Adrenal gland (tissue), 9 donors: ENCODE measurements at regions not wholly inside any gene's neighbourhood (a gene's known extent, or its start where the extent isn't known, plus 50 kb on each side); places are given as distances from the start of the nearest gene placed in this dataset.

Experiments used
- DNase-seq, 7 donors: peaks; one replicate each; pipeline ENCODE4 v3.0.0-alpha.2; 2019 to 2020
- H3K27ac ChIP-seq, 5 donors: fragments of 200-600 bp; sonication (generic) in 4 of 5; 1 replicate in 3 of 5; 2 replicates in 2 of 5; pipeline versions ENCODE4 v1.5.1 to v1.8.0; 2016 to 2020; ENCODE audit warnings: mild to moderate bottlenecking in 1 of 5
- H3K27me3 ChIP-seq: fragments of 200-600 bp; 2 replicates; pipeline ENCODE4 v1.8.0; 2021
- H3K36me3 ChIP-seq, 2 donors: fragments of 200-600 bp; replicated peaks in 1 of 2; 1 replicate in 1 of 2; 2 replicates in 1 of 2; pipeline versions ENCODE4 v1.5.1 to v1.8.0; 2018 to 2022
- H3K4me1 ChIP-seq, 2 donors: fragments of 200-600 bp; replicated peaks in 1 of 2; 1 replicate in 1 of 2; 2 replicates in 1 of 2; pipeline versions ENCODE4 v1.5.1 to v1.8.0; 2018 to 2021
- H3K4me3 ChIP-seq, 4 donors: fragments of 200-600 bp; sonication (generic) in 3 of 4; one replicate each; pipeline ENCODE4 v1.5.1; 2016 to 2018
- H3K9me3 ChIP-seq, 3 donors: fragments of 200-600 bp; sonication (generic) in 1 of 3; replicated peaks in 1 of 3; 1 replicate in 2 of 3; 2 replicates in 1 of 3; pipeline versions ENCODE4 v1.5.1 to v1.8.0; 2016 to 2021
- CTCF ChIP-seq, 6 experiments: fragments of 450-650 bp in 4 of 6; fragments of 200-600 bp in 2 of 6; sonication (generic) in 1 of 6; IDR thresholded peaks; 1 replicate in 5 of 6; 2 replicates in 1 of 6; pipeline versions ENCODE4 v1.5.1 to v1.8.0; 2016 to 2021; ENCODE audit warnings: antibody characterized with exemption in 6 of 6, mild to moderate bottlenecking in 2 of 6, moderate library complexity in 1 of 6
- POLR2A ChIP-seq, 2 donors: fragments of 450-650 bp; IDR thresholded peaks; one replicate each; pipeline ENCODE4 v1.6.1; 2017; ENCODE audit warnings: antibody characterized with exemption in 2 of 2, mild to moderate bottlenecking in 2 of 2, moderate library complexity in 1 of 2
- WGBS, 4 donors: extraction: QIAGEN DNeasy Blood & Tissue Kit in 2 of 4; methylation state at CpG; one replicate each; pipeline versions ENCODE4 v1.1.5 to v1.1.7; 2013 to 2017; 5-methylcytosine and 5-hydroxymethylcytosine counted together
- intact Hi-C, 2 donors: fragments of 100-400 bp; cut with DNase I; formaldehyde crosslinking; loops; one replicate each; pipeline versions ENCODE4 v1.14.1 to v1.15.0; 2022 to 2023
- donor health status: healthy with polysubstance abuse.
- donor health status: Bipolar disorder and iron deficiency.
- donor health status: DM: yes; HTN: yes; CAD: no.
- donor health status: DM: no; HTN: no; CAD: no.
- donor health status: DM: no; HTN: no; CAD: no.

GRCh38 chr15:77689821-77690220, 57.1 kb upstream of the LINGO1 start:
- Histone ChIP-seq H3K36me3 (no peaks in the 10 kb centered on the region), H3K9me3 (no peaks in the 10 kb centered on the region), H3K27ac (no peak overlapping the region), H3K27me3 (peaks cover 10% of the 10 kb centered on the region), H3K4me3 (no peak overlapping the region), H3K4me1 (no peaks in the 10 kb centered on the region)
- TF ChIP-seq CTCF (IDR thresholded peaks at IDR 0.05): no peak
- no peak for TF ChIP-seq POLR2A (IDR thresholded peaks at IDR 0.05)
- DNase-seq: no peak
- intact Hi-C loops: no loop called here
- WGBS, 4 donors: 76 to 84% (median 77%) methylated on average over 4 of the region's 4 CpGs

- no peak for DNase-seq
- no peak for TF ChIP-seq CTCF (IDR thresholded peaks at IDR 0.05)
- no peak for TF ChIP-seq POLR2A (IDR thresholded peaks at IDR 0.05)
- H3K4me3 ChIP-seq: no peak overlapping the region
- no peak overlapping the region for H3K27ac ChIP-seq
- no peaks in the 10 kb centered on the region for H3K9me3 ChIP-seq
- H3K36me3 ChIP-seq: no peaks in the 10 kb centered on the region
- intact Hi-C loops: no loop called here
- peaks cover 7% of the 10 kb centered on the region for H3K27me3 ChIP-seq
- 78 to 87% (median 80%) methylated on average over 2 of the region's 2 CpGs for WGBS, 4 donors
- H3K4me1 ChIP-seq: no peaks in the 10 kb centered on the region
Measured at GRCh38 chr15:77688693-77689092, 56.0 kb upstream of the LINGO1 start.

GRCh38 chr15:77688266-77688665, 55.6 kb upstream of the LINGO1 start:
- no peak for DNase-seq
- no peaks in the 10 kb centered on the region for H3K36me3 ChIP-seq
- no peaks in the 10 kb centered on the region for H3K4me1 ChIP-seq
- H3K27ac ChIP-seq: no peak overlapping the region
- intact Hi-C loops: no loop called here
- H3K4me3 ChIP-seq: no peak overlapping the region
- H3K9me3 ChIP-seq: no peaks in the 10 kb centered on the region
- 73 to 89% (median 85%) methylated on average over 8 of the region's 8 CpGs for WGBS, 4 donors
- TF ChIP-seq POLR2A (IDR thresholded peaks at IDR 0.05) (no peak), CTCF (IDR thresholded peaks at IDR 0.05) (no peak)
- H3K27me3 ChIP-seq: peaks cover 7% of the 10 kb centered on the region

GRCh38 chr15:77685082-77685815, 52.5 kb upstream of the LINGO1 start:
- 74 to 90% (median 85%) methylated on average over 6 to 7 of the region's 7 CpGs for WGBS, 4 donors
- DNase-seq: no peak
- no peaks in the 10 kb centered on the region for H3K36me3 ChIP-seq
- H3K27ac ChIP-seq: no peak overlapping the region
- H3K9me3 ChIP-seq: no peaks in the 10 kb centered on the region
- H3K4me3 ChIP-seq: no peak overlapping the region
- TF ChIP-seq CTCF (IDR thresholded peaks at IDR 0.05) (no peak), POLR2A (IDR thresholded peaks at IDR 0.05) (no peak)
- H3K4me1 ChIP-seq: no peaks in the 10 kb centered on the region
- intact Hi-C loops: no loop called here
- no peaks in the 10 kb centered on the region for H3K27me3 ChIP-seq
